Inflammatory macrophage treated with lipopolysaccharide for 1 hour (primary cell): ENCODE measurements at regions not wholly inside any gene's neighbourhood (a gene's known extent, or its start where the extent isn't known, plus 50 kb on each side); places are given as distances from the start of the nearest gene placed in this dataset.

Source experiments
- DNase-seq, 2 donors: peaks; one replicate each; pipeline ENCODE4 v3.0.0-alpha.2; 2020 to 2022

DNA sequence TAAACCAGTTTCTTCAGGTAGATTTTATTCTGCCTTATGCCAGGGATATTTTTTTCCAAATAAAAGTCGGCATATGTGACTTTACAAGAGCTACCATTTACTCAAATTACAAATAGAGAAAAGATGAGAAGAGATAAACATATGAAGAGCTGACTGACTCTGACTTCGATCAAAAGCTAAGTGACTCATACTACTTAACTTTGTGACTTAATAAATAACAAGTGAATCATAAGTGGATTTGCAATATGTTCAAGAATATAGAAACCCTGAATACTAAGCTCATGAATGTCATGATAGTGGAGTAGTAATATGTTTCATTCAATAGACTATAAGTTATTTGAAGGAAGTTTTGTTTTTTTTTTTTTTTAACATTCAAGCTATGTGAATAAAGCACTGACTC is 130.5 kb upstream of the ANO3 start:
- no peak for DNase-seq

DNA sequence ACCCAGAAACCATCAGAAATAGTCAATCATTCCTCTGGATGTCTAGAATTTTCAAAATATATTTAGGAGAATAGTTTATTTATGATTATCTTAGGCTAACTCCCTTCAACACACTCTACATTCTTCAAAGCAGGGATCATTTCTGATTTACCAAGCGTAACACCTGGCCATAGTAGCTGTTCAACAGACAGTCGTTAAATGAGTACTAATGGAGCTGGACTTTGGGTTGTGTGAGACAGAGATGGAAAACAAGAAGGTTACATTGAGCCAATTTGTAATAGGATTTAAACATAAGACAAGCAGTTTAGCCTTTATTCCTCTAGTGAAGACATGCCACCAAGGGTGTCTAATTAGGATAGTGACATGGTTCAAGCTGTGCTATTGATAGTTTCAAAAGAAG is 129.2 kb upstream of the ANO3 start:
- DNase-seq = no peak

DNA sequence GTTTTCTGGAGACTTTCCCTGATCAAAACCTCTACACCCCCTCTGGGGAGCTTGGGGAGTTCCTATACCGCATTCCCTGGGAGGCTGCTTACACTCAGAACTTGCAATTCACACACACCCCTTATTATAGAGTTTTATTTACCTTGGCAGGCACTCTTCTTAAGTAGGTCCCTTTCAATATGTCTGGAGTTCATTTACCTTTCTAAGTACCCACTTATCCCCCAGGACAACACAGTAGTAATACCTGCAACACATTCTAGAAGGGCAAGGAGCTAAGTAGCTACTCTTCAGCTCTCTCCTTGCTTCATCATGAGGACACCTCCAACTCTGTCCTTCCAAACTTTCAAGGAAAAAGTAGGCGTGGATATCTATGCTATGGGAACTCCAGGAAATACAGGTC is 127.8 kb upstream of the ANO3 start:
- no peak for DNase-seq

DNA sequence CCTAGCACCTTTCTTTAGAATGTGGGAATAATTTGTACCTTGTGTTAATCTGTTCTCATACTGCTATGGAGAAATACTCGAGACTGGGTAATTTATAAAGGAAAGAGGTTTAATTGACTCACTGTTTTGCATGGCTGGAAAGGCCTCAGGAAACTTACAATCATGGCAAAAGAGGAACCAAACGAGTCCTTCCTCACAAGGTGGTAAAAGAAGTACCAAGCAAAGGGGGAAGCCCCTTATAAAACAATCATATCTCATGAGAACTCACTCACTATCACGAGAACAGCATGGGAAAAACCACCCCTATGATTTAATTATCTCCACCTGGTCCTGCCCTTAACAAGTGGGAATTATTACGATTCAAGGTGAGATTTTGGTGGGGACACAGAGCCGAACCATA is 127.1 kb upstream of the ANO3 start:
- DNase-seq = no peak

DNA sequence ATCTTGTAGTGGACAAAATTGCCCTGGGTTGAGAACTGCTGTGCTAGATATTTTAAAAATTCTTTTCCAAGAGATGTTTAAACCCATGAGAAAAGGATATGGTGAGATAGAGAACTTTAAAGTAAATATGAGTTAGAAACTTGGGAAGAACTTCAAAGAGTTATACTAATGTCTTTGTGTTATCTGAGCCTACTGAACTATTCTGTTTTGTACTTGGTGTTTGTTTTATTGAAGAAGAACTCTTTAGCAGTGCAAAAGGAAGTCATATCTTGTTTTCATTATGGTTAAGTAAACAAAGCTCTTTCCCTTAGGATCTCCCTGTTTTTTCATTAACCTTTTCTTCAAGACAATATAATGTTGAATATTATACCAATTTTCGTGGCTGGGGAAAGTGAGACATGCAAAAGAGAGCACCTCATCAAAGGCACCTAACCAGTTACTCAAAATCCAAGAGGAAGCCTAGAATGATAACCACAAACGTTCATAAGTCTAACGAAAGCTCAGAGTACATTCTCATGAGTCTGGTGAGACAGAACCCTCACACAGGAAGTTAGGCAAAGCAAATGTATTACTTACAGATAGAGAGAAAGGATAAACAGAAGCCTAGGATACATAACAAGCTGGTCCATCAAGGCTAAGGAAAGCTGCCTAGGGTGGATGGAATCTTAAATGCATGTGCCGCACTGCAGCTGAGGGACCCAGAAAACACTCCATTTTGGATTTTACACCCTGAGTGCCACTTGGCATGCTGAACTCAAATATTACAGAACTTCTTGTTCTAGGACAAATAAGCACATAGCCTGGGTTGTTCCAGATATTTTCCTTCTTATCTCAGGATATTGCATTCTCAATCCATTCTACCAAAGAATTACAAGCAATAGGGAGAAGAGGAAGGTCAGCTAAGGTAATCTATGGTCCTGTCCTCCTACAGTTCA is 112.5 kb upstream of the ANO3 start:
- no peak for DNase-seq

DNA sequence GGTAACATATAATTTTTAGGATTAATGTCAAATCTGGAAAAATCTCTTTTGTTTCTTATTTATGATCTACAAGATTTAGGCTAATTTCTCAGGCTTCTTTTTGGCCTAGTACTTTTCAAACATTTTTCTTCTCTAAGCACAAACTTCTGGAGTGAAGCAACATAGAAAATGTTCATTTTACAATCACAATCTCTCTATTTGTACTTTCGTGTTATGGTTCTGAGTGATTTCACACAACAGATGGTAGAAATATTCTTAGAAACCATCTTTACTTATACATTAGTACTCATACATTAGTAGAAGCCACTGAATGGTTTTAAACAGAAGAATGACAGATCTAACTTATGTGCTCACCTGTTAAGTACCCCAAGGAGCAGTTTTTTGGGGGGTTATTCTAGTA is 106.3 kb upstream of the ANO3 start:
- DNase-seq = no peak

DNA sequence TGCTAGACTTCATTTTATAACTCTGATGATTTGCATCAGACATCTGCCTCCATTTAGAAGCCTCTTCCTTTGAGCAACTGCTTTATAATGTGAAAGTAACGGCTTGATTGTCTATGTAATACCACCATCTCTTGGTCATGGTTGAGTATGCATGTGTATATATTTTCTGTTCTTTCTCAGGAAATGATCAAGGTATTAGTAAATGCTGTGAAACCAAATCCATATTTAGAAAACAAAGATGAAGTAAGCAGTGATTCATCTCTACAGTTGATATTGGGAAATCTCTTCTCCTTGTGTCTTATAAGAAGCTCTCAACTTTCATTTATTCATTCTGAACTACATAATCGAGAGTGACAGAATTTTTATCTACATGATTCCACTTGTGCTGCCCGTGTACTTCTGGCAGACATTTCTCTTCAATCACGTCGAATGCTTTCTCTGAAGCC is 104.6 kb upstream of the ANO3 start:
- DNase-seq = no peak

DNA sequence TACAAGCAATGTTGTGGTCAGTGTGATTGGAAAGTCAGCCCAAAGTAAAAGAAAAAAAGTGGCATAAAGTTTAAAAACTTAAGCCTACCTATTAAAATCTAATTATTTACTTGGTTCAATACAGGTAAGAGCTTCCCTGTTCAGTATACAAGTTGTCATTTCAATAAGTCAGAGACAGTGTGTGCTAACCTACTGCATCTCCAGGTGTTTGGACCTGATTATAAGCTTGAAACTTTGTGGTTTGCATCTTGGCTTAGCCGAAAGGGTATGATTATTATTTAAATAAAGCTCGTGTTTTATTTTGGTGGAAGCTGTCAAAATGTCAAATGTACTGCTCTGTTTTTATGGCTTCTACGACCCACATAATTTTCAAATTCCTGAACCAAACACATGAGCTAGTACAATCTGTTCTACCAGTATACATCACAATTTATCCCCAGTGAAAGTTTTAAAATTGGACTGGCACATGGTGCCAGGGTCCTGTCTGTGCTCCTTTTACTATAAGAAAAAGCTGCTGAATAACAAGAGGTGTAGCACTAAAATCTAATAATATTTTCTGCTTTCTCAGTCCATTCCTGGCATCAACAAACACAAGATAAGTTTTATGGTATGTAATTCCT is 103.9 kb upstream of the ANO3 start:
- DNase-seq = no peak

DNA sequence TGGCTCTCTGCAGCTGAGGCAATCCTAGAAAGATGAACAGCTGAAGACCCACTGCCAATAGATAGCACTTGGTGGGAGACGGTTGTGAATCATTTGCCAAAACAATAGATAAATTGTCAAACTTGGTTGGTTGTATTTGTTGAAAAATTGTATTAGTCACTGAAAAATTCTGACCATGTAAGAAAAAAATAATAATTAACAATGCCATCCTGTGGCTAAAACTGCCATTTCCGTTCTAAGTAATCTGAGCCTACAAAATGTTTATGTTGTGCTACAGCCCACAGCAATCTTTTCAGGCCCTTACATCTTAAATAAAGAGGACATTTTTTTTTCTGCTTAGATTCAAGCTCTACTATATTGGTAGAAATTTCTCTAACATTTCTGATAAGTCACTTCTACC is 103.2 kb upstream of the ANO3 start:
- no peak for DNase-seq

DNA sequence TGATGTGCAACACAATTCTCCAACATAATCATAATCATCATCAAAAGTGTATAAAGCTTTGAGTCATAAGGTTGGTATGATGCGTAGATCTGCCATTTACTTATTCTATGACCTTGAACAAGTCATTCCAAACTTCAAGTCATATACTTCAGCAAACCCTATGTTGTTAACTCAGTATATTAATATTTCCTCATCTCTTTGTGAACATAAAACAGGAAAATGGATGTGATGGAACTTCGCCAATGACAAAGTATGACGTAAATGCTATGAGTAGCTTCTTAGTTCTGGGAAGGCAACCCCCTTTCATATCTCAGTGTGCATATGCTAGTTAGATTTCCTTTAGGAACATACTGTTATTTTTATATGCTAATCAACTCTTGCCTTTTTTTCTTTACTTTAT is 102.7 kb upstream of the ANO3 start:
- no peak for DNase-seq

DNA sequence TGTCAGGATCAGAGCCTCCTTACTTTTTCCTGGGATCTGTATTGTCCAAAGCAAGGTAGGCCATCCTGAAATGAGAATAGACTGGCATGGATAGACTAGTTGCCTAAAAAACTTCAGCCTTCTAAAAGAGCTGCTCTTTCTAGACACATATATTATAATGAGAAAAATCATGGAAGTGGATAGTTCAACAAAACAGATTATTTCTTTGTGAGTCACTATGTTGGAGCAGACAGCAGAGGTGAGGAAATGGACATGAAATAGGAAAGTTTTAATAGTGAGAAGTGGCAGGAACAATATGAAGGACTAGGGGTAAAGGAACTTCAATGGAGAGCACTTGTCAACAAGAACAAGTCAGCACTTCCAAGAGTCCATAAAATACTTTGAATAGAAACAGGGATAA is 101.9 kb upstream of the ANO3 start:
- DNase-seq = no peak

DNA sequence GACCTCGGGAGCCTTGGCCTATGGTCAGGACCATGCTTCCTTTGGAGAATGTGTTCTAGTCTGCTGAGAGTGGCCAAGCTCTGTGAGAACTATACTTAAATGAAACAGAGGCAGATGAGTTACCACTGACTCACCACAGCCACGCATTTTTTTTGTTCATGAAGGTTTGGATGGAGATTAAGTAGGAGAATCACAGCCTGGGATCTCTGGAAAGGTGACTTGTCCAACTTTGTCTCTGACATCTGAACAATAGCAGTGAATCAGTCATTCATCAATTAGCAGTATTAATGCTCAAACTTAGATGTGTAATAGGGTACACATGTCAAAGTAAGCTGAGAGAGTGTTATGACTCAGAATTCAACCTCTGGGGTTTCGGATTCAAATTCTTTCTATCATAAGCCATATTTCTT is 100.7 kb upstream of the ANO3 start:
- DNase-seq = no peak

DNA sequence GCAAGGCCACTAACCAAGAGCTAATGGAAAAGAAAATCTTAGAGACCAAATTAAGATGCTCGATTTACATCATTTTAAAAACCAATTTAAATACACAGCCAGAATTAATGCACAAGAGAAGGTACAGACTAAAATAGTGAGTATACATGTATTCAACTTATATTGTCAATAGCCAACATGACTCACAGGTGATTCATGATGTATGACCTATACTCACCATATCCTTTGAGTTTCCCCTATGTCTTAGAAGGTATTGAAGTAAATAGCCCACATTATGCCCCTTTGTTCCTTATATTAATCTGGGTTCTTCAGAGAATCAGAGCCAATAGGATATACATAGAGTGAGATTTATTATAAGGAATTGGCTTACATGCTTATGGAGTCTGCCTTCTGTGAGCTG is 97.5 kb upstream of the ANO3 start:
- DNase-seq = no peak

DNA sequence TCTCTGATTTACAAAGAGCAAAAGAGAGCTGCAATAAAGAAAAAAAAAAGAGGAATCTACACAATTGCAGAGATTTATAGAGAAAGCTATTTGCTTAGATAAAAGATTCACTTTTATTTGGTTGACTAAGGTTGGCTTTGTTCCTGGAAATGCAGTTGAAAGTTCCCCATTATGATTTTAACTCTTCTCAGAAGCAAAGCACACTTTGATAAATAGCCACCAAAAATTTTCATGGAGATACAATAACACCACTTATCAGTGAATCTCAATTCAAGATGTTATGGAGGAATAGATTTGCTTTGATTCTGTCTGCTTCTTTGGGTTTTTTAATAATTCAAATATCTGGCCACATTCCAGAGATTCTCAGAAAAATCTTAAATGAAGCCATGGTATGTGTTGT is 88.5 kb upstream of the ANO3 start:
- DNase-seq = no peak

DNA sequence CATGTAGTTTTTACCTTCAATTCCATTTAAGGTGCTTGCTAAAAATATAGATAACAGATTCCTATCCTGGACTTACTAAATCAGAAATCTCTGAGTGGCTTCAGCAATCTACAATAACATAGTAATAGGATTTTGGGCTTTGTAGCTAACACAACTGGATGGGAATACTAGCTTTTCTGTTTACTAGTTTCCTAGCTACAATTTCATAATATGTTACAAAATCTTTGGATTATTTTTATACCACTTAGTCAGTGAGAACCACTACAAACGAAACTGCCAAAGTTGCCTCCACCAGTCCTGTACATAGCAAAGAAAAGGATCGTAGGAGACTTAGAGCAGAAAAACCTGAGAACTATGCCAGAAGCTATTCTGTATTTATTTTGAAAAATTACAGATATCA is 87.7 kb upstream of the ANO3 start:
- no peak for DNase-seq

DNA sequence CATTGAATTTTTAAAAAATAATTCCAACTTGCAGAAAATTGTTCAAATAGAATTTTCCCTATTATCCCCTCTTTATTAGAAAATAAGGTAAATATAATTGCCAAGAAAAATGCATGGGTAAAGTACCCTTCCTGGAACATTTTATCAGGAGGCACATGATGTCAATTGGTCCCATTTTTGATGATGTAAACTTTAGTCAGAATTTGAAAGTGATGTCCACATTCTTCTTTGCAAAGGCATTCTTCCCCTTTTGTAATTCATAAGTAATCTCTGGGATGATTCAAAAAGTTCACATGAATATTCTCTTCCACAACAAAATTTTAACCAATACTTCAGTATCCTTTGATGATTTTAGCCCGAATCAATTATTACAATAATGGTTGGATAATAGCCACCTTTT is 86.9 kb upstream of the ANO3 start:
- no peak for DNase-seq

DNA sequence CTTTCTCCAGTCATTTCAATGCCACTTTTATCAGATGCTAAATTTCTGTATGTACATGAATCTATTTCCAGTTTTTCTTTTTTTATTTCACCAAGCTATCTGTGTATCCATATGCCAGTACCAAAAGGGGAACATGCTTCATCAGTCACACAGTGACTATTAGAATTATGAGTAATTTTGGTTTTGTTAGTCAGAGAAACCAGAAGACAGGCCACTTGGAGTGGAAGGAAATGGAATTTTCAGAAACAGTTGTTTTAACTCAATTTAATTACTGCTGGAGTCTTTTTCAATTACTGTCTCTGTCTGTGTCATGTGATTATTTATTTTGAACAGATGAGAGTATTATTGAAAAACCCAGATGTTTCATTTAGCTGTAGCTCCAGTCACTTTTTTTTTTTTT is 84.6 kb upstream of the ANO3 start:
- DNase-seq = no peak

DNA sequence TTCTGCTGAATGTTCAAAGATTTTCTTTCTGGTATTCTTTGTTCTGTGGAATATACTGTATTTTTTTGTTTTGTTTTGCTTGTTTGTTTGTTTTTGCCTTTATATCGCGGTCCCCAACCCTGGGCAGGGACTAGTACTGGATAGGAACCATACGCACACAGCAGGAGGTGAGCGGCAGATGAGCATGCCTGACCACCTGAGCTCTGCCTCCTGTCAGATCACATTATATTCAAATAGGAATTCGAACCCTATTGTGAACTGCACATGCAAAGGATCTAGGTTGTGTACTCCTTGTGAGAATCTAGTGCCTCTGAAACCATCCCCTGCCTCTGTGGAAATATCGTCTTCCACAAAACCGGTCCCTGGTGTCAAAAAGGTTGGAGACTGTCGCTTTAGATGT is 83.3 kb upstream of the ANO3 start:
- DNase-seq = no peak

DNA sequence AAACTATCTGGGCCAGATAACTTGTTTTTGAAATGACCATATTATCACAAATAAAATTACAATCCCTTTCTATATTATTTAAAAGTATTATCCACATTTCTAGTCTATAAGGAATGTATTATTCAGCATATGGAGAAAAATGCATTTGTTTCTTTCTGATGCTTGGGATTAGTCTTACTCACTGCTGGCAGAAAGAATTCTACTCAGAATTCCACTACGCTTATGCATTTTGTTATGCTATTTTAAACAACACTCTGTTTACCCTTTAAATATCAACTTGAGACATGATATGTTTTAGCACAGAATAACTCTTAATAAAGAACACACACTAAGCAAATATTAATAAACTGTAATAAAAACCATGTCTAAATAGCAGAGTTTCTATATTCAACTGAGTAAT is 77.6 kb upstream of the ANO3 start:
- DNase-seq = no peak

DNA sequence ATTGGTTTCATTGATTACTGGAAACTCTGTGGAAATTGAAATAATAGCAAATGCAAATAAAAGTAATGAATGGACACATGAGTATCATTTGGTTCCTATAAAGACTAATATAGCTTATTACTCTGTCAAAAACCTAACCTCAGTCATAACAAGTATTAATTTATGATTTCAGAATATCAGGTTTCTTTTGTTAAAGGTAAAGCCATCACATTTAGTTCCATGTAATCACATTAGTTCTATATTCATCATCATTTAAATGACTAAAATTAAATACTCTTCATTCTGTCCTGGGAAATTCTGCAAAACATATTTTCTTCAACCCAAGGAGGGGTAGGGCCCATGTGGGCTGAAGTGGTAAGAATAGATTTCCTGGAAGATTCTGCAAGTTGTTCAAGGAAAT is 68.2 kb upstream of the ANO3 start:
- DNase-seq = no peak

DNA sequence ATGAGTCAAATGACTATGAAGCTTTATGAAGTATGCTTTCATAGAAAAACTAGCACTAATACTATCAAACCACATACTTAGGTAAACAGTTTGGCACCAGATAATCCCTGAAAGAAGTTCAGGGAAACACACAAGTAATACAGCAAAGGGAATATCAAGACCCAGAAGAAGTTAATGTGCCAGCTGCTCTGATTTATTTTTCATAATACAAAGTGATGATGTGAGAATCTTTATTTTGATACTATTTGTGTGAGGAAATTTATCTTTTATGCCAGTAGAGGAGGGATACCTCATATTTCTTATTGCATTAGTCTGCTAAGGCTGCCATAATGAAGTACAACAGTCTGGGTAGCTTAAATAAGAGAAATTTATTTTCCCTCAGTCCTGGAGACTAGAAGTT is 67.7 kb upstream of the ANO3 start:
- DNase-seq = no peak

DNA sequence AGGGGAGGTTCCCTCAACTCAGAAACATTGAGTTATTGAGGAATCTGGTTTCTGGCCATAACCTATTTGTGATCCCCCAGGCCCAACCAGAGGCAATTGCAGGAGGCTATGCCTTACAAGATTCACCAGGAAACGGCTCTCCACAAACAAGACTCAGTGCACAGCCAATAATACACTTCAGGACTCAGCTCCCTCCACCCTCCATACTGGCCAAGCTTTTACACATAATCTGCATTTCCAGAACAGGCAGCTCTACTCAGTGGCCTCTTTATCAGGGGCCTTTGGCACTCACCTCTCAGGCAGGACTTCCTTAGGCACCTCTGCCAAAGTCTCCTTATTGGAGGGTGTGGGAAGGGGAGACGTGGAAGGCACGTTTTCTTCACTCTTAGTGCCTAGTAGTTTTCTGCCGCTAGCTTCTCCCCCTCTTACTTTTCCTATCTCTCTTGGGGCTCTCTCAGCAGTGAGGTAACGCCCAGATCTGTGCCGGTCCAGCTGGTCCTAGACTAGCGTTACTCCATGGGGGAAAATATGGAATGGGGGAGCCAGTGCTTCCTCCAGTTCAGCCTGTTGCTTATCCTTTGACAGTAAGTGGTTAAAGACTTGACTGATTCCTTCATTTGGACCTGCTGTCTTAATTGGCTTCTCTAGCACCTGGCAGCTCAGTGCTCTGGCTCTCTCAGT is 62.8 kb upstream of the ANO3 start:
- DNase-seq = no peak

DNA sequence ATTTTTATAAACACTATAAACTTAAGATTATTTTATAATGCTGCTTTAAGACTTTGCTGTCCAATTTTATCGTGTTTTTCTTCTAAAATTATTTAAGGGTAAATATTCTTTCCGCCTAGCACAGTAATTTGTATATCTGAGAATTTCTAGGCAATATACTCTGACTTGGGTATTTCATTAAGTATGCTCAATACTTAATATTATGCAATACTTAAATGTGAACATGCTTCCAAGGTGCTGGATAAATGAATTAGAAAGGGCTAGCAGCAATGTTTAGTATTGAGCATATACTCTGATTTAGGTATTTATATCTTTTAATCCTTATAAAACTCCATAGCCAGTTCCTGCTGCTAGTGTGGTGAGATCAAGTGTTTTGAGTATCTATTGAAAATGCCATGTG is 60.3 kb upstream of the ANO3 start:
- no peak for DNase-seq

DNA sequence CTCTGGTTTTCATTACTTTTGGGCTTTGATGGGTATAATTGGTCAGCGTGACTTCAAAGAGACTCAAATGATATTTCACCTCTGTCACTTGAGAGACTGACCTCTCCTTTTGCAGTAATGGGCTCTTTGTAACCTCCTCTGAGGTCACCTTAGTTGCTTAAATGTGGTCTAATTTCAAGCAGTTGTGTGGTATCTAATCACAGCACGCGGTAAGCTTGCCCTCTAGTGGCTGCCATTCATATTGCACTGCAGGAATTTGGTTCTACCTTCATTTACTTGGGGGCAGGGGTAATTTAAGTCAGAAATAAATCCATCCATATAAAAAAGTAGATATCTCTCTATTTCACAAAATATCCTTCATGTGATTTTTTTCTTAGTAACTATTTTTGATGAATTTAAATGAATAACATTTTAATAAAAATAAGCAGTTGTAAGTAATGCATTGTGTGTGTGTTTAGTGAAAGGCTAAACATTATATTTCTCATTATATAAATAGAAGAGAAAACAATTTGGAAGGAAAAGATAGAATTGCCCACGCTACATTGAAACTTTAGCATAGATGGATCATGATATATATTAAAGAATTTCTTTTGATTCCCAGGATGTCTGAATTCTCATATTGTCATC is 55.0 kb upstream of the ANO3 start:
- DNase-seq = peak; percentile 26 to 79
